HFFc6 (cell line): ENCODE measurements at regions not wholly inside any gene's neighbourhood (a gene's known extent, or its start where the extent isn't known, plus 50 kb on each side); places are given as distances from the start of the nearest gene placed in this dataset.

Experiments
- DNase-seq: peaks from one replicate; pipeline ENCODE4 v3.0.0-alpha.2; 2018
- H3K27ac Mint-ChIP-seq: 2 replicates; pipeline ENCODE4 v1.8.0; 2020; ENCODE audit warnings: mild to moderate bottlenecking, mixed read lengths
- H3K27me3 Mint-ChIP-seq: 2 replicates; pipeline ENCODE4 v1.8.0; 2021; ENCODE audit warnings: mild to moderate bottlenecking, moderate library complexity, mixed read lengths; ENCODE audit not compliant: insufficient read depth
- H3K36me3 Mint-ChIP-seq: 2 replicates; pipeline ENCODE4 v1.8.0; 2021; ENCODE audit warnings: low read depth, mixed read lengths
- H3K4me1 Mint-ChIP-seq: 2 replicates; pipeline ENCODE4 v1.8.0; 2020; ENCODE audit warnings: low read depth, mixed read lengths
- H3K4me3 Mint-ChIP-seq: 2 replicates; pipeline ENCODE4 v1.8.0; 2020; ENCODE audit warnings: mild to moderate bottlenecking, moderate library complexity, mixed read lengths
- H3K9me3 Mint-ChIP-seq: 2 replicates; pipeline ENCODE4 v1.8.0; 2020; ENCODE audit warnings: mild to moderate bottlenecking, mixed read lengths
- CTCF ChIP-seq: fragments of 200-600 bp; sonication (generic); IDR thresholded peaks from 2 replicates; pipeline ENCODE4 v1.5.0; 2021; ENCODE audit warnings: antibody characterized with exemption, mild to moderate bottlenecking

- Mint-ChIP-seq H3K36me3 (no peaks in the 10 kb centered on the region), H3K4me1 (peaks cover 4% of the 10 kb centered on the region; the same call in 1 of the 2 replicates), H3K9me3 (no peaks in the 10 kb centered on the region), H3K27me3 (peaks cover 9% of the 10 kb centered on the region), H3K27ac (no peak overlapping the region), H3K4me3 (no peak overlapping the region)
- TF ChIP-seq CTCF = no peak
- no peak for DNase-seq
Measured at GRCh38 chr11:121696931-121697670, 244.3 kb upstream of the SORL1-AS1 start.

GRCh38 chr11:121696177-121696871 lies 243.6 kb upstream of the SORL1-AS1 start:
- H3K9me3 Mint-ChIP-seq = no peaks in the 10 kb centered on the region
- no peak overlapping the region for H3K27ac Mint-ChIP-seq
- peaks cover 4% of the 10 kb centered on the region for H3K27me3 Mint-ChIP-seq
- H3K36me3 Mint-ChIP-seq = no peaks in the 10 kb centered on the region
- no peak for DNase-seq
- H3K4me3 Mint-ChIP-seq = no peak overlapping the region
- peaks cover 7% of the 10 kb centered on the region; the same call in 1 of the 2 replicates for H3K4me1 Mint-ChIP-seq
- no peak for TF ChIP-seq CTCF

- Mint-ChIP-seq H3K9me3 (no peaks in the 10 kb centered on the region), H3K4me1 (peaks cover 38% of the 10 kb centered on the region), H3K36me3 (no peaks in the 10 kb centered on the region; the same call in 1 of the 2 replicates), H3K27ac (no peak overlapping the region), H3K4me3 (no peak overlapping the region), H3K27me3 (no peaks in the 10 kb centered on the region; the same call in none of the 2 replicates)
- no peak for TF ChIP-seq CTCF
- no peak for DNase-seq
Measured at GRCh38 chr11:121692236-121692635, 239.5 kb upstream of the SORL1-AS1 start.

- Mint-ChIP-seq H3K9me3 (no peaks in the 10 kb centered on the region), H3K27me3 (no peaks in the 10 kb centered on the region; the same call in none of the 2 replicates), H3K4me1 (peaks cover 38% of the 10 kb centered on the region), H3K4me3 (no peak overlapping the region; the same call in 1 of the 2 replicates), H3K27ac (peak overlapping the region; percentile 16; the same call in 1 of the 2 replicates), H3K36me3 (no peaks in the 10 kb centered on the region; the same call in 1 of the 2 replicates)
- TF ChIP-seq CTCF = no peak
- DNase-seq = no peak
Measured at GRCh38 chr11:121688860-121689614, 236.3 kb upstream of the SORL1-AS1 start.

GRCh38 chr11:121688055-121688491 lies 235.3 kb upstream of the SORL1-AS1 start:
- no peaks in the 10 kb centered on the region; the same call in none of the 2 replicates for H3K27me3 Mint-ChIP-seq
- H3K27ac Mint-ChIP-seq = peak overlapping the region; percentile 18; the same call in 1 of the 2 replicates
- no peaks in the 10 kb centered on the region for H3K9me3 Mint-ChIP-seq

More at GRCh38 chr11:121688055-121688491, 235.3 kb upstream of the SORL1-AS1 start:
- DNase-seq = no peak
- no peak overlapping the region for H3K4me3 Mint-ChIP-seq
- no peaks in the 10 kb centered on the region; the same call in 1 of the 2 replicates for H3K36me3 Mint-ChIP-seq
- TF ChIP-seq CTCF = no peak
- H3K4me1 Mint-ChIP-seq = peaks cover 38% of the 10 kb centered on the region
